ENCODE measurements at regions not wholly inside any gene's neighbourhood (a gene's known extent, or its start where the extent isn't known, plus 50 kb on each side); places are given as distances from the start of the nearest gene placed in this dataset.

- no peaks in the 10 kb centered on the region for H3K27me3 ChIP-seq (replicated peaks in 1 of 2; ENCODE audit: control insufficient read depth in 2 of 2, insufficient read depth in 2 of 2, low read length in 1 of 2)
- no peak for ATAC-seq
- no peaks in the 10 kb centered on the region for H3K79me2 ChIP-seq (ENCODE audit: control insufficient read depth, insufficient read depth, low read length)
Measured at GRCh38 chr20:55919956-55920355, 85.4 kb downstream of the CBLN4 start.

GRCh38 chr20:55919319-55919718, 86.0 kb downstream of the CBLN4 start:
- Histone ChIP-seq H3K27me3 (replicated peaks in 1 of 2; ENCODE audit: control insufficient read depth in 2 of 2, insufficient read depth in 2 of 2, low read length in 1 of 2) (no peaks in the 10 kb centered on the region), H3K9me3 (replicated peaks; ENCODE audit: control insufficient read depth, insufficient read depth, low read length) (no peaks in the 10 kb centered on the region), H3K4me3 (no peak overlapping the region), H4K20me1 (ENCODE audit: control insufficient read depth, insufficient read depth) (no peaks in the 10 kb centered on the region), H3K27ac (ENCODE audit: control insufficient read depth, insufficient read depth) (no peak overlapping the region), H3K36me3 (ENCODE audit: control insufficient read depth in 2 of 2, insufficient read depth in 2 of 2, low read length in 1 of 2) (no peaks in the 10 kb centered on the region), H3K4me2 (ENCODE audit: control insufficient read depth, insufficient read depth) (no peak overlapping the region), H3K79me2 (ENCODE audit: control insufficient read depth, insufficient read depth, low read length) (no peaks in the 10 kb centered on the region), H3K4me1 (ENCODE audit: control insufficient read depth, insufficient read depth, low read length) (no peaks in the 10 kb centered on the region), H2AFZ (ENCODE audit: control insufficient read depth, low read depth, low read length) (no peak overlapping the region), H3K9ac (ENCODE audit: control insufficient read depth, insufficient read depth, low read length) (no peak overlapping the region)
- ATAC-seq = no peak
- no peak for FAIRE-seq
- ChIA-PET SMC1A (ENCODE audit: uncharacterized antibody, unreplicated experiment) (no interaction called here), POLR2A (no interaction called here), RAD21 (ENCODE audit: unreplicated experiment) (no interaction called here), CTCF (no interaction called here)
- no peak for TF ChIP-seq GATAD2B (conservative IDR thresholded peaks at IDR 0.05; ENCODE audit: low read depth)
- BruUV-seq (replicated peaks) = no TSS peak
- DNase-seq (ENCODE audit: low read depth, low spot score) = no peak
- intact Hi-C loops (cut with micrococcal nuclease; ENCODE audit: unreplicated experiment) (no loop called here), in situ Hi-C loops (cut with MboI) (no loop called here)
- 0% methylated on average over 1 of the region's 1 CpG for WGBS (ENCODE audit: insufficient coverage, insufficient replicate concordance, low lambda C conversion rate, missing lambda C conversion rate)

More at GRCh38 chr20:55919956-55920355, 85.4 kb downstream of the CBLN4 start:
- H3K9me3 ChIP-seq (replicated peaks; ENCODE audit: control insufficient read depth, insufficient read depth, low read length) = no peaks in the 10 kb centered on the region
- H3K36me3 ChIP-seq (ENCODE audit: control insufficient read depth in 2 of 2, insufficient read depth in 2 of 2, low read length in 1 of 2) = no peaks in the 10 kb centered on the region
- H3K4me3 ChIP-seq = no peak overlapping the region
- no peaks in the 10 kb centered on the region for H3K4me1 ChIP-seq (ENCODE audit: control insufficient read depth, insufficient read depth, low read length)
- H2AFZ ChIP-seq (ENCODE audit: control insufficient read depth, low read depth, low read length) = no peak overlapping the region
- FAIRE-seq (no peak), DNase-seq (ENCODE audit: low read depth, low spot score) (no peak)
- H3K4me2 ChIP-seq (ENCODE audit: control insufficient read depth, insufficient read depth) = no peak overlapping the region
- intact Hi-C loops (cut with micrococcal nuclease; ENCODE audit: unreplicated experiment) = no loop called here
- ChIA-PET RAD21 (ENCODE audit: unreplicated experiment) (no interaction called here), CTCF (no interaction called here), SMC1A (ENCODE audit: uncharacterized antibody, unreplicated experiment) (no interaction called here), POLR2A (no interaction called here)
- no peak for TF ChIP-seq RB1 (IDR thresholded peaks at IDR 0.05; ENCODE audit: borderline replicate concordance)
- H4K20me1 ChIP-seq (ENCODE audit: control insufficient read depth, insufficient read depth) = no peaks in the 10 kb centered on the region
- BruUV-seq (replicated peaks) = no TSS peak
- no peak overlapping the region for H3K27ac ChIP-seq (ENCODE audit: control insufficient read depth, insufficient read depth)
- in situ Hi-C loops (cut with MboI) = no loop called here
- H3K9ac ChIP-seq (ENCODE audit: control insufficient read depth, insufficient read depth, low read length) = no peak overlapping the region

GRCh38 chr20:55918471-55918870, 86.8 kb downstream of the CBLN4 start:
- no peaks in the 10 kb centered on the region for H3K27me3 ChIP-seq (replicated peaks in 1 of 2; ENCODE audit: control insufficient read depth in 2 of 2, insufficient read depth in 2 of 2, low read length in 1 of 2)
- WGBS (ENCODE audit: insufficient coverage, insufficient replicate concordance, low lambda C conversion rate, missing lambda C conversion rate) = 32% methylated on average over 2 of the region's 2 CpGs
- H4K20me1 ChIP-seq (ENCODE audit: control insufficient read depth, insufficient read depth) = no peaks in the 10 kb centered on the region
- no peak overlapping the region for H2AFZ ChIP-seq (ENCODE audit: control insufficient read depth, low read depth, low read length)
- H3K9me3 ChIP-seq (replicated peaks; ENCODE audit: control insufficient read depth, insufficient read depth, low read length) = no peaks in the 10 kb centered on the region; the same call in 2 of the 3 replicates
- ChIA-PET SMC1A (ENCODE audit: uncharacterized antibody, unreplicated experiment) (no interaction called here), POLR2A (no interaction called here), CTCF (no interaction called here), RAD21 (ENCODE audit: unreplicated experiment) (no interaction called here)
- no TSS peak for BruUV-seq (replicated peaks)
- DNase-seq (ENCODE audit: low read depth, low spot score) = no peak
- in situ Hi-C loops (cut with MboI) = no loop called here
- H3K4me2 ChIP-seq (ENCODE audit: control insufficient read depth, insufficient read depth) = no peak overlapping the region
- FAIRE-seq = no peak
- no peak overlapping the region for H3K4me3 ChIP-seq
- no peaks in the 10 kb centered on the region for H3K79me2 ChIP-seq (ENCODE audit: control insufficient read depth, insufficient read depth, low read length)
- ATAC-seq = no peak
- intact Hi-C loops (cut with micrococcal nuclease; ENCODE audit: unreplicated experiment) = no loop called here
- no peak overlapping the region for H3K9ac ChIP-seq (ENCODE audit: control insufficient read depth, insufficient read depth, low read length)
- no peaks in the 10 kb centered on the region for H3K4me1 ChIP-seq (ENCODE audit: control insufficient read depth, insufficient read depth, low read length)
- H3K27ac ChIP-seq (ENCODE audit: control insufficient read depth, insufficient read depth) = no peak overlapping the region
- no peaks in the 10 kb centered on the region for H3K36me3 ChIP-seq (ENCODE audit: control insufficient read depth in 2 of 2, insufficient read depth in 2 of 2, low read length in 1 of 2)
- TF ChIP-seq ZBTB4 (CRISPR knock-in tag; IDR thresholded peaks at IDR 0.05) (no peak), POLR2A (IDR thresholded peaks at IDR 0.05; ENCODE audit: low read depth, low read length) (no peak), IKZF1 (conservative IDR thresholded peaks at IDR 0.05) (no peak), MYC (IDR thresholded peaks at IDR 0.05; ENCODE audit: insufficient read depth, insufficient read length, insufficient replicate concordance, low read length, severe bottlenecking) (no peak), TCF12 (IDR thresholded peaks at IDR 0.05; ENCODE audit: low read depth, low read length) (no peak), SMC3 (IDR thresholded peaks at IDR 0.05; ENCODE audit: borderline replicate concordance, low read length) (no peak)

All from GM12878 (cell line).